IMR-90 (cell line): ENCODE measurements at regions not wholly inside any gene's neighbourhood (a gene's known extent, or its start where the extent isn't known, plus 50 kb on each side); places are given as distances from the start of the nearest gene placed in this dataset.

Experiments
- ATAC-seq: fragments of 200-7000 bp; cut with Tn5 transposase; 2 replicates; pipeline ENCODE4 v1.9.1; 2020; ENCODE audit warnings: low read depth, mild to moderate bottlenecking, moderate library complexity
- BruUV-seq: library from RNA; stranded (reverse); fragments of 400-500 nt; replicated peaks from 2 replicates; lab custom pipeline; 2021; lab: Mats Ljungman, UMichigan
- CTCF ChIA-PET: fragments of 300-600 bp; formaldehyde crosslinking; extraction: SDS; loops from one replicate; lab custom pipeline; 2021; ENCODE audit warnings: antibody characterized with exemption; lab: Yijun Ruan, JAX
- POLR2A ChIA-PET: fragments of 300-600 bp; sonication (Branson Sonifier 250); formaldehyde crosslinking; loops from one replicate; lab custom pipeline; 2022; ENCODE audit warnings: antibody characterized with exemption; ENCODE audit not compliant: unreplicated experiment; lab: Charles Lee
- DNase-seq: peaks from one replicate; pipeline ENCODE4 v3.0.0; 2013
- H2AFZ ChIP-seq: replicated peaks from 2 replicates; pipeline ENCODE3; 2013; ENCODE audit warnings: low read length, mild to moderate bottlenecking; ENCODE audit not compliant: poor library complexity
- H2AK5ac ChIP-seq: 2 replicates; pipeline ENCODE4 v1.6.1; 2013; ENCODE audit warnings: low read depth, low read length, inconsistent platforms
- H2AK9ac ChIP-seq: replicated peaks from 2 replicates; pipeline ENCODE3; 2013; ENCODE audit warnings: mild to moderate bottlenecking, low read depth, low read length, moderate library complexity; ENCODE audit not compliant: poor library complexity
- H2BK120ac ChIP-seq: 2 replicates; pipeline ENCODE4 v1.6.1; 2013; ENCODE audit warnings: low read depth, low read length, inconsistent platforms
- H2BK15ac ChIP-seq: 3 replicates; pipeline ENCODE4 v1.6.1; 2013; ENCODE audit warnings: low read depth, low read length, inconsistent platforms
- H2BK20ac ChIP-seq: 2 replicates; pipeline ENCODE4 v1.6.1; 2013; ENCODE audit warnings: low read depth, mild to moderate bottlenecking, inconsistent platforms, low read length, moderate library complexity
- H2BK5ac ChIP-seq: 2 replicates; pipeline ENCODE4 v1.6.1; 2013; ENCODE audit warnings: mild to moderate bottlenecking, low read depth, low read length, inconsistent platforms; ENCODE audit not compliant: poor library complexity, severe bottlenecking
- H3K14ac ChIP-seq: replicated peaks from 2 replicates; pipeline ENCODE4 v1.6.1; 2013; ENCODE audit warnings: low read depth, low read length, inconsistent platforms
- H3K18ac ChIP-seq: 2 replicates; pipeline ENCODE4 v1.6.1; 2013; ENCODE audit warnings: low read depth, low read length, control low read depth
- H3K23ac ChIP-seq: 2 replicates; pipeline ENCODE4 v1.6.1; 2013; ENCODE audit warnings: low read depth, low read length, inconsistent platforms
- H3K27ac ChIP-seq: 2 replicates; pipeline ENCODE4 v1.5.1; 2013; ENCODE audit warnings: mild to moderate bottlenecking, control low read depth, low read length; ENCODE audit not compliant: insufficient read depth
- H3K27me3 ChIP-seq: 2 replicates; pipeline ENCODE4 v1.6.1; 2013; ENCODE audit warnings: low read length; ENCODE audit not compliant: control insufficient read depth, insufficient read depth
- H3K36me3 ChIP-seq: 2 replicates; pipeline ENCODE4 v1.6.1; 2013; ENCODE audit warnings: low read length, mixed read lengths; ENCODE audit not compliant: control insufficient read depth, insufficient read depth
- H3K4ac ChIP-seq: 2 replicates; pipeline ENCODE4 v1.6.1; 2013; ENCODE audit warnings: low read depth, low read length, inconsistent platforms
- H3K4me1 ChIP-seq: 2 replicates; pipeline ENCODE4 v1.6.1; 2013; ENCODE audit warnings: low read length, mixed read lengths; ENCODE audit not compliant: control insufficient read depth, insufficient read depth
- H3K4me2 ChIP-seq: 2 replicates; pipeline ENCODE4 v1.6.1; 2013; ENCODE audit warnings: low read depth, mild to moderate bottlenecking, control low read depth, low read length, moderate library complexity
- H3K4me3 ChIP-seq: 2 replicates; pipeline ENCODE4 v1.5.1; 2013; ENCODE audit warnings: low read depth, mild to moderate bottlenecking, control low read depth, low read length, moderate library complexity; ENCODE audit not compliant: insufficient read depth
- H3K56ac ChIP-seq: 2 replicates; pipeline ENCODE4 v1.6.1; 2013; ENCODE audit warnings: low read length, inconsistent platforms; ENCODE audit not compliant: insufficient read depth; ENCODE audit errors: extremely low read depth
- H3K79me1 ChIP-seq, 2 experiments: 2 replicates each; pipeline ENCODE4 v1.6.1; 2013; ENCODE audit warnings: low read length in 2 of 2, inconsistent platforms in 1 of 2, low read depth in 1 of 2
- H3K9ac ChIP-seq: 2 replicates; pipeline ENCODE4 v1.6.1; 2013; ENCODE audit warnings: low read depth, low read length, control low read depth
- H3K9me1 ChIP-seq: 2 replicates; pipeline ENCODE4 v1.6.1; 2013; ENCODE audit warnings: low read length, inconsistent platforms; ENCODE audit not compliant: insufficient read depth
- H3K9me3 ChIP-seq: 2 replicates; pipeline ENCODE4 v1.6.1; 2013; ENCODE audit warnings: low read length; ENCODE audit not compliant: control insufficient read depth, insufficient read depth
- H4K20me1 ChIP-seq: 2 replicates; pipeline ENCODE4 v1.6.1; 2013; ENCODE audit warnings: low read length, inconsistent platforms; ENCODE audit not compliant: insufficient read depth
- H4K5ac ChIP-seq: 2 replicates; pipeline ENCODE4 v1.6.1; 2013; ENCODE audit warnings: mild to moderate bottlenecking, low read depth, low read length, control low read depth
- H4K8ac ChIP-seq, 2 experiments: 2 replicates each; pipeline ENCODE4 v1.6.1; 2013; ENCODE audit warnings: low read depth in 2 of 2, low read length in 2 of 2, control low read depth in 1 of 2, inconsistent platforms in 1 of 2
- H4K91ac ChIP-seq: 2 replicates; pipeline ENCODE4 v1.6.1; 2013; ENCODE audit warnings: low read depth, low read length, inconsistent platforms; ENCODE audit not compliant: insufficient read depth
- BHLHE40 ChIP-seq: fragments of 150-350 bp; IDR thresholded peaks from 2 replicates; pipeline ENCODE4 v1.6.1; 2016; ENCODE audit warnings: mild to moderate bottlenecking, low read depth, low read length
- CEBPB ChIP-seq: IDR thresholded peaks from 2 replicates; pipeline ENCODE4 v1.6.1; 2012; ENCODE audit warnings: low read depth, low read length, improper control_type of control experiment
- CHD1 ChIP-seq: IDR thresholded peaks from 2 replicates; pipeline ENCODE4 v1.6.1; 2012; ENCODE audit warnings: low read depth, low read length, improper control_type of control experiment
- FOS ChIP-seq: fragments of 150-350 bp; IDR thresholded peaks from 2 replicates; pipeline ENCODE4 v1.6.1; 2016; ENCODE audit warnings: low read depth, low read length
- MAFK ChIP-seq: IDR thresholded peaks from 2 replicates; pipeline ENCODE4 v1.6.1; 2012; ENCODE audit warnings: low read depth, low read length, improper control_type of control experiment
- MAZ ChIP-seq: IDR thresholded peaks from 2 replicates; pipeline ENCODE4 v1.6.1; 2012; ENCODE audit warnings: low read depth, mild to moderate bottlenecking, low read length, improper control_type of control experiment, moderate library complexity, borderline replicate concordance
- MXI1 ChIP-seq: IDR thresholded peaks from 2 replicates; pipeline ENCODE4 v1.6.1; 2012; ENCODE audit warnings: low read depth, mild to moderate bottlenecking, low read length, moderate library complexity, borderline replicate concordance
- NFE2L2 ChIP-seq: fragments of 150-350 bp; IDR thresholded peaks from 2 replicates; pipeline ENCODE4 v1.6.1; 2016; ENCODE audit warnings: low read depth, mild to moderate bottlenecking, low read length
- POLR2A ChIP-seq: IDR thresholded peaks from 2 replicates; pipeline ENCODE4 v1.6.1; 2012; ENCODE audit warnings: mild to moderate bottlenecking, low read depth, low read length
- RAD21 ChIP-seq: IDR thresholded peaks from 2 replicates; pipeline ENCODE4 v1.6.1; 2012; ENCODE audit warnings: low read length, improper control_type of control experiment
- RCOR1 ChIP-seq: IDR thresholded peaks from 2 replicates; pipeline ENCODE4 v1.6.1; 2012; ENCODE audit warnings: mild to moderate bottlenecking, low read length, improper control_type of control experiment; ENCODE audit not compliant: insufficient replicate concordance
- RFX5 ChIP-seq: IDR thresholded peaks from 2 replicates; pipeline ENCODE4 v1.8.0; 2012; ENCODE audit warnings: low read depth, mild to moderate bottlenecking, low read length, moderate library complexity
- SMC3 ChIP-seq: fragments of 150-350 bp; IDR thresholded peaks from 2 replicates; pipeline ENCODE4 v1.6.1; 2016; ENCODE audit warnings: low read depth, mild to moderate bottlenecking, antibody characterized with exemption, low read length, moderate library complexity
- WGBS, 2 experiments: methylation state at CpG; one replicate each; pipeline versions ENCODE4 v1.1.5 to v1.1.7; 2013; ENCODE audit warnings: missing lambda C conversion rate in 2 of 2; ENCODE audit not compliant: insufficient read length in 1 of 2; ENCODE audit errors: extremely low coverage in 2 of 2; 5-methylcytosine and 5-hydroxymethylcytosine counted together
- dilution Hi-C: fragments of 300-500 bp; cut with HindIII; formaldehyde crosslinking; loops from one replicate; pipeline ENCODE4 v1.14.3; 2018; ENCODE audit warnings: low sequenced_read_pairs; ENCODE audit not compliant: unreplicated experiment
- in situ Hi-C: fragments of 300-500 bp; cut with MboI; formaldehyde crosslinking; loops from 3 replicates; pipeline ENCODE4 v1.14.3; 2019; ENCODE audit warnings: low sequenced_read_pairs, inconsistent platforms, mixed read lengths
- intact Hi-C: fragments of 100-400 bp; cut with micrococcal nuclease; formaldehyde crosslinking; loops from 2 replicates; pipeline ENCODE4 v1.10.0; 2022
- TF ChIP-seq, protein P1 (sequence below): fragments of 150-350 bp; IDR thresholded peaks from 2 replicates; pipeline ENCODE4 v1.6.1; 2017; ENCODE audit warnings: mild to moderate bottlenecking, antibody characterized with exemption, low read length, low read depth
- TF ChIP-seq, protein P2 (sequence below): conservative IDR thresholded peaks from 2 replicates; pipeline ENCODE4 v1.5.1; 2012; ENCODE audit warnings: mild to moderate bottlenecking, low read depth, low read length, improper control_type of control experiment
- TF ChIP-seq, protein P3 (sequence below): fragments of 150-350 bp; IDR thresholded peaks from 2 replicates; pipeline ENCODE4 v1.6.1; 2016; ENCODE audit warnings: low read depth, mild to moderate bottlenecking, low read length, moderate library complexity, borderline replicate concordance

DNA sequence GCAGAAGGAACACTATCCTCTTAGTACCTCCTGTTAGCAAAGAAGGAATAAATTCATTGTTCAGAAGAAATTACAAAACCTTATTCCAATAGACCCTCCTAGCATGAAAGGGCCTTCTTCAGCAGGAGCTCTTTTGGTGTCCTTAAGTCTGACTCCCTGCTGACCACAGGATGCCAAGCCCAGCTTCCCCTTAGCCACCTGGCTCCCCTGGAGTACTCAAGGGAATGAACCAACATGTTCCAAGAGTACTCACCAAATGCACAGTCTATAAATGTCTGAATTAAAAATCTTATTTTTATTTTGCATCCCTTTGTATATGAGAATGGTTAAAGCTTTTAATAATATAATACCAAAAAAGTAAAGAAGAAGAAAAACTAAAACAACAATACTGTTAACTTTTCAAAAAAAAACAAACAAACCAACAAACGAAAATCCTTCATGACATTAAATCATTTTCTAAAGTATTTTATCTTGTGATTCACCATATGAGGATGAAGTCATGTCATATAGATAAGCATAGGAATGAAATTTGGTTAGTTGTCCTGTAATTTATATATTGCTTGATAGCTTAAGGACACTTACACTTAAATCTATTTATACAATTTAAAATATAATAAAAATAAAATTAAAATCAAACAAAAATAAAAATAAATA, 1355.1 kb downstream of the HACE1 start:
- in situ Hi-C loops = no loop called here
- Histone ChIP-seq H3K27ac (no peak overlapping the region), H3K4me3 (no peak overlapping the region), H2AK9ac (no peak overlapping the region), H3K9ac (no peak overlapping the region), H3K14ac (no peak overlapping the region), H3K79me1 (no peaks in the 10 kb centered on the region), H3K9me3 (peaks cover 3% of the 10 kb centered on the region; the same call in 1 of the 2 replicates), H3K4ac (no peak overlapping the region), H3K27me3 (no peaks in the 10 kb centered on the region), H4K91ac (no peak overlapping the region), H3K4me1 (no peaks in the 10 kb centered on the region), H2BK5ac (no peak overlapping the region), H2BK15ac (no peak overlapping the region), H3K9me1 (no peaks in the 10 kb centered on the region), H4K8ac (no peak overlapping the region), H2AK5ac (no peak overlapping the region), H3K4me2 (no peak overlapping the region), H3K18ac (no peak overlapping the region), H2AFZ (no peak overlapping the region), H4K5ac (no peak overlapping the region), H4K20me1 (no peaks in the 10 kb centered on the region), H3K23ac (no peak overlapping the region), H2BK120ac (no peak overlapping the region), H2BK20ac (no peak overlapping the region), H3K56ac (no peak overlapping the region), H3K36me3 (no peaks in the 10 kb centered on the region)
- TF ChIP-seq RFX5 (no peak), RCOR1 (no peak), CHD1 (no peak), BHLHE40 (no peak), CEBPB (no peak), FOS (no peak), NFE2L2 (no peak), POLR2A (no peak), MAFK (no peak), MXI1 (no peak), MAZ (no peak), SMC3 (no peak), RAD21 (no peak)
- TF ChIP-seq, protein P1, sequence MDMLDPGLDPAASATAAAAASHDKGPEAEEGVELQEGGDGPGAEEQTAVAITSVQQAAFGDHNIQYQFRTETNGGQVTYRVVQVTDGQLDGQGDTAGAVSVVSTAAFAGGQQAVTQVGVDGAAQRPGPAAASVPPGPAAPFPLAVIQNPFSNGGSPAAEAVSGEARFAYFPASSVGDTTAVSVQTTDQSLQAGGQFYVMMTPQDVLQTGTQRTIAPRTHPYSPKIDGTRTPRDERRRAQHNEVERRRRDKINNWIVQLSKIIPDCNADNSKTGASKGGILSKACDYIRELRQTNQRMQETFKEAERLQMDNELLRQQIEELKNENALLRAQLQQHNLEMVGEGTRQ = no peak
- TF ChIP-seq, protein P2, sequence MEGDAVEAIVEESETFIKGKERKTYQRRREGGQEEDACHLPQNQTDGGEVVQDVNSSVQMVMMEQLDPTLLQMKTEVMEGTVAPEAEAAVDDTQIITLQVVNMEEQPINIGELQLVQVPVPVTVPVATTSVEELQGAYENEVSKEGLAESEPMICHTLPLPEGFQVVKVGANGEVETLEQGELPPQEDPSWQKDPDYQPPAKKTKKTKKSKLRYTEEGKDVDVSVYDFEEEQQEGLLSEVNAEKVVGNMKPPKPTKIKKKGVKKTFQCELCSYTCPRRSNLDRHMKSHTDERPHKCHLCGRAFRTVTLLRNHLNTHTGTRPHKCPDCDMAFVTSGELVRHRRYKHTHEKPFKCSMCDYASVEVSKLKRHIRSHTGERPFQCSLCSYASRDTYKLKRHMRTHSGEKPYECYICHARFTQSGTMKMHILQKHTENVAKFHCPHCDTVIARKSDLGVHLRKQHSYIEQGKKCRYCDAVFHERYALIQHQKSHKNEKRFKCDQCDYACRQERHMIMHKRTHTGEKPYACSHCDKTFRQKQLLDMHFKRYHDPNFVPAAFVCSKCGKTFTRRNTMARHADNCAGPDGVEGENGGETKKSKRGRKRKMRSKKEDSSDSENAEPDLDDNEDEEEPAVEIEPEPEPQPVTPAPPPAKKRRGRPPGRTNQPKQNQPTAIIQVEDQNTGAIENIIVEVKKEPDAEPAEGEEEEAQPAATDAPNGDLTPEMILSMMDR = no peak
- TF ChIP-seq, protein P3, sequence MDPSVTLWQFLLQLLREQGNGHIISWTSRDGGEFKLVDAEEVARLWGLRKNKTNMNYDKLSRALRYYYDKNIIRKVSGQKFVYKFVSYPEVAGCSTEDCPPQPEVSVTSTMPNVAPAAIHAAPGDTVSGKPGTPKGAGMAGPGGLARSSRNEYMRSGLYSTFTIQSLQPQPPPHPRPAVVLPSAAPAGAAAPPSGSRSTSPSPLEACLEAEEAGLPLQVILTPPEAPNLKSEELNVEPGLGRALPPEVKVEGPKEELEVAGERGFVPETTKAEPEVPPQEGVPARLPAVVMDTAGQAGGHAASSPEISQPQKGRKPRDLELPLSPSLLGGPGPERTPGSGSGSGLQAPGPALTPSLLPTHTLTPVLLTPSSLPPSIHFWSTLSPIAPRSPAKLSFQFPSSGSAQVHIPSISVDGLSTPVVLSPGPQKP = no peak
- no peak for ATAC-seq
- BruUV-seq = no TSS peak
- no peak for DNase-seq
- 100% methylated on average over 1 of the region's 1 CpG; no CpG with 5 or more reads in 1 of the 2 experiments for WGBS, 2 experiments
- intact Hi-C loops = no loop called here
- ChIA-PET POLR2A (no interaction called here), CTCF (no interaction called here)
- dilution Hi-C loops = no loop called here
